ENCODE measurements at regions not wholly inside any gene's neighbourhood (a gene's known extent, or its start where the extent isn't known, plus 50 kb on each side); places are given as distances from the start of the nearest gene placed in this dataset.
A peak's percentile ranks its signal among the peaks of the same experiment; 100 is the strongest.
"Not testable (repeated sequence)": the region's sequence is repeated elsewhere in the genome, so short reads cannot be mapped to it uniquely, and the experiment has no call there.

DNA sequence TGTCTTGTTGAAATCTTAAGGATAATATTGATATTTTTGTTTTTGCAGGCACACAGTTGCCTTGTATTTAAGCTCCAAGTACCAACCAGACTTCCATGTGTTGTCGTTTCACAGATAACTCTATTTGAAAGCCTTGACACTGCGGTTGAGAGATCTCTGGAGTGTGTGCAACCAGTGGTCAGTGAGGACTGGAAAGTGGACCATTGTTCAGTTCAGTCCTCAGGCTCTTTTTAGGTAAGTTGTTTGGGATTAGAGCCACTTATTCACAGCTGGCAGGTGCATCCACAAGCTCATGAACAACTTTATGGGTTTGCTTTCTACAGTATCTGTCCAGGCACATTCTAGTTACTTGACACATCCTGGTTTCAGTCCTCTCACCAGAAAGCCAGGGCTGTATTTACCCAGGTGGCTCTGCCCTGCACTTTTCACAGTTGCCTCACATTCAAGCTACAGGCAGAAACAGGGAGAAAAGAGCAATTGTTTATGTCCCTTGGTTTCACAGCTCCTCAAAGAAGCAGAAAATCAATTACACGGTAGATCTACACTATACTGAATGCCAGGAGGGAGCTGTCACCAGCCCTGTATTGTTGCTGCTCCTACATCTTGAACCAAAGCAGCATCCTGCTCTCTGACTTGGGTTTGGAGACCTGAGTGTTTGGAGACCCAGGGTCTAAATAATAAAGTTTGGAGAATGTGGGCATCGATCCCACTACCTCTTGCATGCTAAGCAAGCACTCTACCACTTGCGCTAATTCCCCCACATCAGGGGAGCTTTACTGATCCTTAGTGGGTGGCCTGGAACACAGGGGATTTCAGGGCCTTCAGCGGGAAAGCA, 543.3 kb downstream of the PRIM2 start:
- DNase-seq (ENCODE audit: low spot score), result not testable (repeated sequence)

DNA sequence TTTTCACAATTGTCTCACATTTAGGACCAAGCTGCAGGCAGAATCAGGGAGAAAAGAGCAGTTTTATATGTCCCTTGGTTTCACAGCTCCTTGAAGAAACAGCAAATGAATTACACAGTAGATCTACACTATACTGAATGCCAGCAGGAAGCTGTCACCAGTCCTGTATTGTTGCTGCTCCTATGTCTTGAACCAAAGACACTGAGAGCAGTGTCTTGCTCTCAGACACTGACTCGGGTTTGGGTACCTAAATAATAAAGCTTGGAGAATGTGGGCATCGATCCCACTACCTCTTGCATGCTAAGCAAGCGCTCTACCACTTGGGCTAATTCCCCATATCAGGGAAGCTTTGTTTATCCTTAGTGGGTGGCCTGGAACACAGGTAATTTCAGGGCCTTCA, 552.7 kb downstream of the PRIM2 start:
- DNase-seq (ENCODE audit: low spot score), result not testable (repeated sequence)

DNA sequence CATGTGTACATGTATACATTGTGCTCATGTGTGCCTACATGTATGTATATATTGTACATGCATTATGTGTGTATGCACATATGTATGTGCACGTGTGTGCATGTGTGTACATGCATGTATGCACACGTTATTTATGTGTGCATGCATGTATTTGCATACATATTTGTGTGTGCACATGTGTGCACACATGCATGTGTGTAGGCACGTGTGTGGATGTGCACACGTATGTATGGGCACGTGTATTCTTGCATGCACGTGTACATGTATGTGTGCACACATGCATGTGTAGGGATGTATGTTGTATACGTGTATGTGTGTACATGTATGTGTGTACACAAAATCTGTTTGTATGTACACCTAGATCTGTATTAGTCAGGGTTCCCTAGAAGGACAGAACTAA, 556.0 kb downstream of the PRIM2 start:
- not testable (repeated sequence) for DNase-seq (ENCODE audit: low spot score)

DNA sequence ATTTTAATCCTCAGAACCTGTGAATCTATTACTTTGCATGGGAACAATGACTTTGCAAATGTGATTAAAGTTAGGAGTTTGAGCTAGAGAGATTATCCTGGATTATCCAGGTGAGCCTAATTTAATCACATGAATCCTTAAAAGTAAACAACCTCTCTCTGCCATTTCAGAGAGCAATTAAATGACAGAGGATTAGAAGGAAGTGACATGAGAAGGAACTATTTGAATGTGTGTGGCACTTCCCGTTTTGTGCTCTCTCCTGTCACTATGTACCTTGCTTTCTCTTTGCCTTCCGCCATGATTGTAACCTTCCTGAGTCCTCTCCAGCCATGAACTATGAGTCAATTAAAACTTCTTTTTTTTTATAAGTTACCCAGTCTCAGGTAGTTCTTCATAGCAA, 559.2 kb downstream of the PRIM2 start:
- not testable (repeated sequence) for DNase-seq (ENCODE audit: low spot score)

DNA sequence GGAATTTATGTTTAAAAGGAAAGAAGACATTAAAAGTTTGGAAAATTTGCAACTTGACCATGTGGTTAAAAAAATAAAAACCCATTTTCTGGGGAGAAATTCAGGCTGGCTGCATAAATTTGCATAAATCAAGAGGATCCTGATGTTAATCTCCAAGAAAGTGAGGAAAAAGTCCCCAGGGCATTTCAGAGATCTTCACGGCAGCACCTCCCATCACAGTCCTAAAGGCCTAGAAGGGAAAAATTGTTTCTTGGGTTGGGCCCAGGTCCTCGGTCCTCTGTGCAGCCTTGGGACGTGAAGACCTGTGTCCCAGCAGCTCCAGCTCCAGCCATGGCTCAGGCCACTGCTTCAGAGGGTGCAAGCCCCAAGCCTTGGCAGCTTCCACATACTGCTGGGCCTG, 560.3 kb downstream of the PRIM2 start:
- not testable (repeated sequence) for DNase-seq (ENCODE audit: low spot score)

DNA sequence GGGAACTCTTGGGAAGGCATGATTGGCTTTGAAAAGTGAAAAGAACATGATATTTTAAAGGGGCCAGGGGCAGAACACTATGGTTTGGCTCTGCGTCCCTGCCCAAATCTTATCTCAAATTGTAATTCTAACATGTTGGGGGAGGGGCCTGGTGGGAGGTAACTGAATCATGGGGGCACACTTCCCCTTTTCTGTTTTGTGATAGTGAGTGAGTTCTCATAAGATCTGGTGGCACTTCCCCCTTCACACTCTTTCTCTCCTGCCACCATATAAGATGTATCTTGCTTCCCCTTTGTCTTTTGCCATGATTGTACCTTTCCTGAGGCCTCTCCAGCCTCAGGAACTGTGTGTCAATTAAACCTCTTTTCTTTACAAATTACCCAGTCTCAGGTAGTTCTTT, 561.4 kb downstream of the PRIM2 start:
- not testable (repeated sequence) for DNase-seq (ENCODE audit: low spot score)

DNA sequence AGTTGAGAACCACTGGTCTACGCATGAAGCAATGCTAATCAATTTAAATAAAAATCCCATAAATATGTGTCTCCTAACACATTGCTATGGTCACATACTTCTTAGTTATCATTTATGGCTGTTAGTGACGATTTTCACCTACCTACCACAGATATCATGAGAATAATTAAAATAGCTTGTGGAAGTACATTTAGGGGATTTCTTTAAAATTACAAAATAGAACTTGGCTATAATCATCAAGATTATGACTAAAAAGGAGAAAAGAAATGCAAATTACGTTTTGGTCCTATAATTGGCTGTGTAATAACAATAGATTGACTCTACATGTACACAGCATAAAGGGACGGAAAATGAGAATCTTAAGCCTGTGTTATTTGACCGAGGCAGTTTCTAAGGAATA, 581.4 kb downstream of the PRIM2 start:
- DNase-seq (ENCODE audit: low spot score), result not testable (repeated sequence)

DNA sequence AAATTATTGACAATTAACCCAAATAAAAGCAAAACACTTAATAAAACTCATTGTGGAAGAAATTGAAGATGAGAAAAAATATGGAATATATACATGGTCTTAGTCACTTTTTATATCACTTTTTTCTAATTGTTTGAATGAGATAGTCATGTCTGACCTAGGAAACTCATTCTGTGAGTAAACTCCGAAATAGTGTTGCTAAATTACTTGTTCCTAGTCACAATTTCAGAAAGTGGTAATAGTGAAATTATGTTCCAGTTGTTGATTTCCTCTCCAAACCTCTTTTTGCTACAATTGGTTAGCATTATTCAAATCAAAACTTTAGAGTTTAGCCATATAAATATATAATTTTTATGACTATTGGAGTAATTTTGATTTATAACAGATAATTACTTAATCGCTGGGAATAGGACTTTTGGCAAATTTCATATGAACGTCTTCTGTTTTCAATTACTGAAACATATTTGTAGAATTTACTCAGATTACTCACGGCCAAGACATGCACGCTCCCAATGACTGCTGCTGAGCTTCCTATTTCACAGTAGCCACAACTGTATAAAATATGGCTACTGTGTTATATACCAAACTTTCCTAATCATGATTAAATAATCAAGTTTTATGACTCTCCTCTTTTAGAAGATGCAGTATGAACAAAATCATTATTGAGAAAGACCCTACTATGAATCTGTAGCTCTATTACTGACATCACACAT, 583.4 kb downstream of the PRIM2 start:
- DNase-seq (ENCODE audit: low spot score), result not testable (repeated sequence)

DNA sequence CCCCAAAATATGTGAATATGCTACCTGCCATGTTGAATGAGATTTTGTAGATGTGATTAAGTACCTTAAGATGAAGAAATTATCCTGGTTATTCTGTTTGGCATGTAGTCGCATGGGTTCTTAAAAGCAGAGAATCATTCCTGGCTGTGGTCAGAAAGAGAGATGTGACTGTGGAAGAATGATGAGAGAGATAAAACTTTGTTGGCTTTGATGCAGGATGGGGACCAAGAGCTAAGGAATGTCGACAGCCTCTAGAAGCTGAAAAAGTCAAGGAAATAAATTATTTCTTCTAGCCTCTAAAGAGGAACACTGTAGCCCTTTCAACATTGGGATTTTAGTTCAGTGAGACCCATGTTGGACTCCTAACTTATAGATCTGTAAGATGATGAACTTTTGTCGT, 584.0 kb downstream of the PRIM2 start:
- not testable (repeated sequence) for DNase-seq (ENCODE audit: low spot score)

DNA sequence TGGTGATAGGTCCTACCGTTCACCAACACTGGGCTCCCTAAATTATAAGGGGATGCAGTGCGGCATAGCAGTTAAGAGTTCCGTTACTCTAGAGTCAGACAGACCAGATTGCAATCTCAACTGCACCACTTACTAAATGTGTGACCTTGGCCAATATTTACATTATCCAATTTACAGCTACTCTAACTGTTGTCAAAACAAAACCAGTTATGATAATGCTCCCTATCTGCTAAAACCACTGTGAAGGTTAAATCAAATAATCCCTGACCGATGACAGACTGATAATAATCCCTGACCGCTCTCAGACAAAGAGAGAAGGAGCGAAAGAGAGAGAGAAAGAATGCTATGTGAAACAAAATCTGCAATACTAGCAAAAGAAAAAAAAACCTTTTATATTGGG, 586.9 kb downstream of the PRIM2 start:
- DNase-seq (ENCODE audit: low spot score), result not testable (repeated sequence)

DNA sequence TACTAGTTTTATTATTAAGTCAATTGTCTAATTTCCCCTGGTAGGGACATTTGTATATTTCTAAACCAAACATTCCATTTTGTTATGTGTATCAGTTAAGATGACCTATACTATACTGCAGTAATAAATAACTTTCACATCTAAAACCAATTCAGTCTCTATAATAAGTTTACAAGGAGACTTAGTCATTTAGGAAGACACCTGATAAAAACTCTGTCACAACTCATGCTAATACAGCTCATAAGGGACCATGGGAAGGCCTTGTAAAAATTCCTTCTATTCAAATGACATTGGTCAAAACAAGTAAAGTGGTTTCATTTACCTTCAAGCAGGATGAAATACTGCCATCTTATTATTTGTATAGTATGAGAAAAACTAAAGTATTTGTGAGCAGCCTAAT, 597.9 kb downstream of the PRIM2 start:
- not testable (repeated sequence) for DNase-seq (ENCODE audit: low spot score)

DNA sequence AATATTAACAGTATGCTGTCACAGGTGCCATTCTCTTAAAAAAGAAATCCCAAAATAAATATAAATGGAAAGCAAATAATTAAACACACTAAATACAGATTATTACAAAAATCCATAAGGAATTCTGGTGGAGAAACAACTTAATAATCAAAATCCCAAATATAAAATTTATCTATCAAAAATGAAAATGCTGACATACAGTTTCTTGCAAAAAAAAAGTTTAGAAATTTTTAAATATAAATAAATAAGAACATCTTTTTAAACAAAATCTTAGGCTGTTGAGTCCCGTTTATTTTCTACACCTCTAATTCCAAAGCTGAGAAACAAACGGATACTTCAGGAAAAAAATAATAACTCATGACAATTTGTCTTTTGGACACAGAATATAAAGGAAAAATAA, 625.5 kb downstream of the PRIM2 start:
- not testable (repeated sequence) for DNase-seq (ENCODE audit: low spot score)

DNA sequence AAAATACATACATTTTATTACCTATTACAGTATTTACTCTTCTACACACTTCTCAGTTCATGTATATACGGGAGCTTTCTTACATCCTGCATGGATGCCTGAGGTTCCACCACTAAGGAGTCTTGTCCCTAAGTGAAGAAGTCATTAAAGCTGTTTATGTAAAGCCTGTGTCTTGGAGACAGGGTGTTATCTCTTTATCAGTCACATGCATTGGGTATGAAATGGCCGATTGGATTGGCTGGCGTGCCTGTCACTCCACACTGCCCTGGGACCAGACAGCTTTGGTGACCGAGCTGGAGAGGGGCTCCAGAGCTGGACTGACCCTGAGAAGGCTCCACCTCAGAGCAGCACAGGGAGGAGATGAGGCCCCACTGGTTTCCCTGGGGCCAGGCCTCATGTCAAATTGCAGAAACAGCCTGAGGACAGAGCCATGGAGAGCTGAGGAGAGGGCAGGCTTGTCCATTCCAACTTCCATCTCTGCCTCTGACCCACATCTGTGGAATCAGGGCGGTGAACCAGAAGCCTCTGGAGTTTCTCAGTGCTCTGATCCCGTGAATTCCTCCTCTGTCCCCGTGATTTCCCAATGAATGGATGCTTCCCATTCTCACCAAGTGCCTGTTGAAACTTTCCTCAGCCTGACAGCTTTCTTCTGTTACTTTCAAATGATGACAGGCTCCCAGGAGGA, 628.8 kb downstream of the PRIM2 start:
- peak; percentile 28 for DNase-seq (ENCODE audit: low spot score)

DNA sequence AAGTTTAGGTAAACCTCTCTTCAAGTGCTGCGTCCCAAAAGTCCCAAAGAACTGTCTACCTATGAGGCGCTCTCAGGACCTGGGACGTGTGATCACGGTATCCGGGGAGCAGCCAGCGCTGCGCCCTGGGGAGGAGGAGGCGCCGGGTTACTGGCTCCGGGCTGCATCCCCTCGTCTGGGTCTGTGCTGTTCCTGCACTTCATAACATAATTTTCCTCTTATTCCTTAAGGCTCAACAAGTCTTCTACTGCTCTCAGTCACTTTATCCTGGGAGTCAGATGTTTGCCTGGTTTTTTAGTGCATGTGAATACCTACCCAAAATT, 629.3 kb downstream of the PRIM2 start:
- DNase-seq (ENCODE audit: low spot score), result not testable (repeated sequence)

DNA sequence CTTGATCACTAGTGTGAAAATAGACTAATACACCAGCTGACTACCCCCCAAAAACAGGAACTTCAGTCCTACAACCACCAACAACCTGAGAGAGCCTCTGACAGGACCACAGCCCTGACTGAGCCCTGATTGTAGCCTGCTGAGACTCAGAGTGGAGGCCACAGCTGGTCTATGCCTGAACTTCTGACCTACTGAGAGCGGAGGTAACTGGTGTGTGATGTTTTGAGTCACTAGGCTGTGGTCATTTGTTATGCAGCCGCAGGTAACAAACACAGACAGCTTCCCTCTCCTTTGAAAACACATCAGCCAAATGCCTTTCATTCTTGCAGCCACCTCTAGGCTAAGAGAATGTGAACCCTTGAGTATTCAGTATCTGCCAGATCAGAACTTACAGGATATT, 631.1 kb downstream of the PRIM2 start:
- not testable (repeated sequence) for DNase-seq (ENCODE audit: low spot score)

DNA sequence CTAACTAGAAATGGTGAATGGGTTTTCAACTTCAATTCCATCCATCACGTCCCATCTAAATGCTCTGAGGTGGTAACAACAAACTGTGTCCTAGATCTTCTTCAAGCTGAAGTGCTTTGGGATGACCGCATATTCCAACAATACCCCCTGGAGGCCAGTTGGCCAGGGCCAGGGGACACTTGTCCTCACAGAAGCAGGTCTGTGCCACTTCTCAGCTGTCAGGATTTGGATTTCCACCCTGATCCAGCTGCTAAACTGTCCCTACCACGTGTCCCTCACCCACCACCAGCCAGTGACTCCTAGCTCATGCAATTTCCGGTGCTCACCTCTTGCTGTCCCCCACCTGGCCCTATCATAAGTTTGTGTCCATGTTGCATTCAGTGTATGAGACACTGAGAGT, 633.0 kb downstream of the PRIM2 start:
- DNase-seq (ENCODE audit: low spot score), result not testable (repeated sequence)

DNA sequence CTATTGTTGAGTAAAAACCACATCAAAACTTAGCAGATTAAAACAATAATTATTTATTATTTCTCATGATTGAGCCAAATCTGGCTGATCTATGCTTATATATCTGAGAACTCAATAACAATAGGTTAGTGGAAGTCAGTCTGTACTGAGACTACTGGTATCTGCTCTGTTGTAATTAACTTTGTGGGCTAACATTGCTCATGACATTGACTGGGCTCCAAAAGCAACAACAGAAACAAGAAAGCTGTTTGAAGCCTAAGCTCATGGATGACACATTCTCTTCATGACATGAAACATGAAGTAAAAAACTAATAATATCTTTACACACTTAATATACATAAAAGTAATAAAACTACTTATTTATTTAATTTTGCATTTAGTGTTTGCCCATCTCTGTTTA, 649.3 kb downstream of the PRIM2 start:
- DNase-seq (ENCODE audit: low spot score), result not testable (repeated sequence)

DNA sequence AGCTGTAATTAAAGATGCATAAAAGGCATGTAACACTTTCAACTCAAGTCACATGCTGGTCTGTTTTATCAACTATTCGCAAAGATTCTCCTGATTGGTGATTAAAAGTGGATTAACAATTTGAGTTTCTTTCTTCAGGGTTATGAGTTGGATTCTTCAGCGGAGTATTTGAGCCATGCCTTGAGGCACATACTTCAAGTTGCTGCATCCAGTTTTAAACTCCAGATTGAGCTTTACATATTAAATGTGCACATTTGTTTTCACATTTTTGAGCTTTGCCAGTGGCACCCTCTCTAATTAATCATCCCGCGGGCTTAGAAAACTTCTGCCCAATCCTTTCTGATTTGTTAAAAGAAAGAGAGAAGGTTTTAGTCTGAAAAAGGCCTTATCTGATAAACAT, 654.5 kb downstream of the PRIM2 start:
- not testable (repeated sequence) for DNase-seq (ENCODE audit: low spot score)

DNA sequence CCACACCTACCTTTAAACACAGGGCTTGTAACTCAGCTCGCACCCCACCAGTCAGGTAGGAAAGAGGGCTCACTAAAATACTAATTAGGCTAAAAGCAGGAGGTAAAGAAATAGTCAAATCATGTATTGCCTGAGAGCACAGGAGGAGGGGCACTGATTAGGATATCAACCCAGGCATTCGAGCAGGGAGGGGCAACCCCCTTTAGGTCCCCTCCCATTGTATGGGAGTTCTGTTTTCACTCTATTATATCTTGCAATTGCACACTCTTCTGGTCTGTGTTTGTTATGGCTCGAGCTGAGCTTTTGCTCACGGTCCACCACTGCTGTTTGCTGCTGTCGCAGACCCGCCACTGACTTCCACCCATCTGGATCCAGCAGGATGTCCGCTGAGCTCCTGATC, 657.2 kb downstream of the PRIM2 start:
- no peak for DNase-seq (ENCODE audit: low spot score)

DNA sequence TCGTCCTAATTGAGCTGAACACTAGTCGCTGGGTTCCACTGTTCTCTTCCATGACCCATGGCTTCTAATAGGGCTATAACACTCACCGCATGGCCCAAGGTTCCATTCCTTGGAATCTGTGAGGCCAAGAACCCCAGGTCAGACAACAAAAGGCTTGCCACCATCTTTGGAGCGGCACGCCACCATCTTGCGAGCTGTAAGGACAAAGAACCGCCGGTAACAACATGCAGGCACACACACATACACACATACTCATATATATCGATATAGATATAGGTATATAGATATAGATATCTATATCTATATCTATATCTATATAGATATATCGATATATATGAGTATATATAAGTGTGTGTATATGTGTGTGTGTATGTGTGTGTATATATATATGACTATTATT, 657.7 kb downstream of the PRIM2 start:
- not testable (repeated sequence) for DNase-seq (ENCODE audit: low spot score)

DNA sequence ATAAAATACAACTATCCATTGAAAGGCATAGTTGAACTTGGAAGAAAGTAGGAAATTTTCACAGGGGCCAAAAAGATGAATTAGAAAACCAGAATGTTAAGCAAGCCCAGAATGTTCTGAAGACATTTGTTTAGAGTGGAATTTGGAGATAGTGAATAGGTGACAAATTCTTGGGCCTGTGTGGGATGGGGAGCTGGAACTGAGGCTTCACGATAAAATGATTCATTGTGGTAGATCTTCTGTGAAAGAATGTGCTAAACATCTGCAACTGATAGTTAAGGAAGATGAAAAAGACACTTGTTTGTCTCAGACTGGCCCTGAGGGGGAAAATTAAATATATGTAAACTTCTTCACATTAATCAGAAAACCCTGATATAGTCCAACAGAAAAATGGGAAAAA, 658.9 kb downstream of the PRIM2 start:
- not testable (repeated sequence) for DNase-seq (ENCODE audit: low spot score)

DNA sequence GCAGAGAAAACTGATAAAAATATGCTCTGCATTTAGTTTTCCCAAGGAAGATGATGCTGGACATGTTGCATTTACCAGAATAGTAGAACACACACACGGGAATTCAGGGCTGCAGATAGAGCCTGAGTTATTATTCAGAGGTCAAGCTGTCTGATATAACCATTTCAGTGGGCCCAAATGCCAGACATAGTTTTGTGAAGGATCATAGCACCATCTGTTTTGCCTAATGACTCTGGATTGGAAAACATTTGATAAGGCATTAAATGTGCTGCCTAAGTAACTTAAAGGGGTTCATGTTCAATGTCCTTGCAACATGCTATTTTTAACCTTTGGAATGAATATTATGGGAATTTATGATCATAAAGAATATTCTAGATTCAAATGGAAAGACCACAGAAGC, 666.2 kb downstream of the PRIM2 start:
- not testable (repeated sequence) for DNase-seq (ENCODE audit: low spot score)

DNA sequence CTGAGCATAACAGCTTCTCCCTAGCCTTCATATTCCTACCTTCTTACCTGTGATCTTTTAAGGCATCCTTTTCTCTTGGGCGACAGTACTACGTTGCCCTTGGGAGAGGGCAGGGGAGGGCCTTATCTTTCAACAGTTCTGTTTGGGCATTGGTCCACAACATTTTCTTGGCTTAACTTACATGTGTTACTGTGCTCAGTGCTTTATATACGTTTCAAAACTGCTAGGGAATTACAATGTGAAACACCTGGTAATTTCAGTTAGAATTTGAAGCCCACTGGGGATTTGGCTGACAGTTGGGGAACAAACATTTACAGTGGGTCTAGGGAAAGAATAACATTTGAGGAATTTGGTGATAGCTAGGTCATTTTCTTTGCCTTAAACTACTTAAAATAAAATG, 667.1 kb downstream of the PRIM2 start:
- not testable (repeated sequence) for DNase-seq (ENCODE audit: low spot score)
